ENCODE measurements at regions not wholly inside any gene's neighbourhood (a gene's known extent, or its start where the extent isn't known, plus 50 kb on each side); places are given as distances from the start of the nearest gene placed in this dataset.

GRCh38 chr3:29083676-29084075 is 197.2 kb upstream of the RBMS3 start (continued):
- no peak for TF ChIP-seq ZBTB33 (IDR thresholded peaks at IDR 0.05)
- no peak for TF ChIP-seq RELA (IDR thresholded peaks at IDR 0.05; ENCODE audit: borderline replicate concordance, partially characterized antibody)
- TF ChIP-seq ZNF687 (IDR thresholded peaks at IDR 0.05): no peak
- no peak for TF ChIP-seq ETV6 (conservative IDR thresholded peaks at IDR 0.05 in 1 of 2, IDR thresholded peaks at IDR 0.05 in 1 of 2; ENCODE audit: borderline replicate concordance in 1 of 2, low read depth in 1 of 2)
- no peak for TF ChIP-seq NFIC (IDR thresholded peaks at IDR 0.05; ENCODE audit: low read depth, low read length)
- no peak for TF ChIP-seq ZNF217 (IDR thresholded peaks at IDR 0.05)

GRCh38 chr3:29088579-29088978 is 192.3 kb upstream of the RBMS3 start:
- Histone ChIP-seq H3K9ac (ENCODE audit: control insufficient read depth, insufficient read depth, low read length) (no peak overlapping the region), H4K20me1 (ENCODE audit: control insufficient read depth, insufficient read depth) (no peaks in the 10 kb centered on the region), H3K4me2 (ENCODE audit: control insufficient read depth, insufficient read depth) (no peak overlapping the region), H3K79me2 (ENCODE audit: control insufficient read depth, insufficient read depth, low read length) (no peaks in the 10 kb centered on the region), H3K9me3 (replicated peaks; ENCODE audit: control insufficient read depth, insufficient read depth, low read length) (peaks cover 1% of the 10 kb centered on the region; the same call in 1 of the 3 replicates), H3K27me3 (replicated peaks in 1 of 2; ENCODE audit: control insufficient read depth in 2 of 2, insufficient read depth in 2 of 2, low read length in 1 of 2) (no peaks in the 10 kb centered on the region), H3K4me1 (ENCODE audit: control insufficient read depth, insufficient read depth, low read length) (no peaks in the 10 kb centered on the region), H2AFZ (ENCODE audit: control insufficient read depth, low read depth, low read length) (no peak overlapping the region), H3K36me3 (ENCODE audit: control insufficient read depth in 2 of 2, insufficient read depth in 2 of 2, low read length in 1 of 2) (no peaks in the 10 kb centered on the region), H3K27ac (ENCODE audit: control insufficient read depth, insufficient read depth) (no peak overlapping the region), H3K4me3 (no peak overlapping the region)
- POLR2A ChIA-PET: no interaction called here
- RAD21 ChIA-PET (ENCODE audit: unreplicated experiment): no interaction called here
- FAIRE-seq (no peak), DNase-seq (ENCODE audit: low read depth, low spot score) (no peak), ATAC-seq (no peak)
- CTCF ChIA-PET: interaction anchor here (0.5 kb wide), 1 partner anchor 405 kb away, joined by 3 read pairs; no protein-coding TSS in a partner anchor
- in situ Hi-C loops (cut with MboI): no loop called here
- intact Hi-C loops (cut with micrococcal nuclease; ENCODE audit: unreplicated experiment): no loop called here
- SMC1A ChIA-PET (ENCODE audit: uncharacterized antibody, unreplicated experiment): interaction anchor here (0.7 kb wide), 1 partner anchor 994 kb away, joined by 3 read pairs; no protein-coding TSS in a partner anchor
- BruUV-seq (replicated peaks): no TSS peak
- 69% methylated on average over 3 of the region's 3 CpGs for WGBS (ENCODE audit: insufficient coverage, insufficient replicate concordance, low lambda C conversion rate, missing lambda C conversion rate)
- TF ChIP-seq FOXK2 (IDR thresholded peaks at IDR 0.05) (no peak), SKIL (IDR thresholded peaks at IDR 0.05; ENCODE audit: low read depth, poor library complexity, severe bottlenecking) (no peak), NFYB (IDR thresholded peaks at IDR 0.05; ENCODE audit: insufficient read depth, low read depth, low read length) (no peak), ZNF24 (IDR thresholded peaks at IDR 0.05) (no peak), YY1 (IDR thresholded peaks at IDR 0.05; ENCODE audit: low read depth, low read length) (no peak), PBX3 (IDR thresholded peaks at IDR 0.05; ENCODE audit: insufficient replicate concordance, low read depth, low read length) (no peak), SIN3A (IDR thresholded peaks at IDR 0.05; ENCODE audit: low read depth, low read length) (no peak), CREM (IDR thresholded peaks at IDR 0.05; ENCODE audit: low read depth) (no peak)

All from GM12878 (cell line).